HG02678 (cell line): ENCODE measurements at regions not wholly inside any gene's neighbourhood (a gene's known extent, or its start where the extent isn't known, plus 50 kb on each side); places are given as distances from the start of the nearest gene placed in this dataset.
"Not testable (repeated sequence)": the region's sequence is repeated elsewhere in the genome, so short reads cannot be mapped to it uniquely, and the experiment has no call there.

ENCODE experiments used
- ATAC-seq: cut with Tn5 transposase; IDR thresholded peaks from one replicate; pipeline ENCODE4 v1.9.1; 2021; ENCODE audit warnings: mild to moderate bottlenecking, moderate library complexity; ENCODE audit not compliant: unreplicated experiment

DNA sequence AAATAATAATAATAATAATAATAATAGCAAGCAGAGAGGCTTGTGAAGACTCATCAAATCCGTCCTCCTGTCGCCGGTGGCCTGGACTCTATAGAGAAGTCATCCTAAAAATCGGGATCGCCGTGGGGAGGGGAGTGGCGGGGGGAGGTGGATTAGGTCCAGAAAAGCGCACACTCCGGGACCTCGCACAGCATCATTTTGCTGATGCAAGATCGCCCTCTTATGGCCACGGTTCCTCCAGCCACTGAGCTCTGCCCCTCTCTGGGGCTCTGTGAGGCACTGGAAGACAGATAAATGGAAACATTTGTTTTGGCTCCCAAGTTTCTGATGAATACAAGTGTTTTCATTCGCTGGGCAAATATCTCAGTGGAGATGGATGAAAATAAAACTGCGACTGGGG is 612.0 kb downstream of the MATN1 start:
- no peak for ATAC-seq

DNA sequence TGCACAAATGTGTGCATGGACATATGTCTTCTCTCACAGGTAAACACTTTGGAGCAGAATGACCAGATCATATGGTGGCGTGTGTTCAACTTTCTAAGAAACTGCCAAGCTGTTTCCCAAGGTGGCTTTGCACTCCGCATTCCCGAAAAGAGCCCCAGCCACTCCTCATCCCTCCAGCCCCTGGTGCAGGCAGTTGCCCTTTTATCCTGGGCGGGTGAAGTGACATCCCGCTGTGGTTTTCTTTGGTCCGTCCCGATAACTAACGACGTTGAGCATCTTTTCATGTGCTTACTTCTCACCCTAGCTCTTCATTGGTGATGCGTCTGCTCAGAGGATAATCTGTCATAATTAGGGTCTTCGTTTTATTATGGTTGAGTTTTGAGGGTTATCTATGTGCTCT is 612.5 kb downstream of the MATN1 start:
- ATAC-seq: no peak

DNA sequence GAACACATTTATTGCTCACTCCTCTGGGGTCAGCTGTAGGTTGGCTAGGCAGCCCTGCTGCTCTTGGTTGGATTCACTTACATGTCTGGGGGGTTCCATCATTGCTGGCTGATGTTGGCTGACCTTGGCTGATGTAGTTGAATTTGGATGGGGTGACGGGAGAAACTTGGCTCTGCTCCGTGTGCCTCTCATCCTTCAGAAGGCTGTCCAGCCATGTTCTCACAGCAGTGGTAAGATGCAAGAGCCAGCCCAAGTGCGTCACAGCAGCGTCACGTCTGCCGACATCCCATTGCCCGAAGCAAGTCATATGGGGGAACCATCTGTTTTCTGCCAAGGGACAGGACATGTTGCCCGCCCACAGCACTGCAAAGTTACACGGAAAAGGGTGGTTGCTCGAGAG is 613.5 kb downstream of the MATN1 start:
- no peak for ATAC-seq

GRCh38 chr1:30108186-30108585 is 615.2 kb downstream of the MATN1 start:
- ATAC-seq: no peak

DNA sequence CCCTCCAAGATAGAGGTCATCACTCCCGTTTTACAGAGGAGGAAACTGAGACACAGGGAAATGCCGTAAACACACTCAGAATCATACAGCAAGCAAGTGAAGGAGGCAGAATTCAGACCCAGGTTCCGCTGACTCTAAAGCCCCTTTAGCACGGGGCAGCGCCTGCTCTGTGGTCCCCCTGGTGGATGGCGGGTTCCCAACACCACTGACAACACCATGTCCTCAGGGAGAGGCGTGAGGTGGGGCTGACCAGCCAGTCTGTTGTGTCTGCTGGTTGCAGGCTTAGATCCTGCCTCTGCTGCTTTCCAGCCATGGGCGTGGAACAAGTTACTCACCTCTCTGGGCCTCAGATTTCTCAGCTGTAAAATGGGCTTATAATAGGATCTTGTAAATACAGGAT is 617.3 kb downstream of the MATN1 start:
- ATAC-seq: no peak

- no peak for ATAC-seq
Observed at GRCh38 chr1:30104551-30104950, 618.8 kb downstream of the MATN1 start.

- no peak for ATAC-seq
Observed at GRCh38 chr1:30103708-30104411, 619.5 kb downstream of the MATN1 start.

DNA sequence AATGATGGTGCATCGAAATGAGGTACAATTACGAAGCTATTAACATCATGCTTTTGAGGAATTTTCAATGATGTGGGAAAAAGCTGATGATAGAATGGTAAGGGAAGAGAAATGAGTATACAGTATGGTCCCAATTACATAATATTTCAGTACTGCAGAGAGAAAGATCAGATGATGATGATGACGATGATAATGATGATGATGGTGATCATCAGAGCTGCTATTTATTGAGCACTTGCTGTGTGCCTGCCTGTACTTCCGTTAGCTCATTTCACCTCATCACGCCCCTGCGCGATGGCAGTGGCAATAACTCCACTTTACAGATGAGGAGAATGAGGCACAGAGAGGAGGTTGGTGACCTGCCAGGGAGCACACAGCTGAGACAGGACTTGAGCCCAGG is 620.8 kb downstream of the MATN1 start:
- no peak for ATAC-seq

DNA sequence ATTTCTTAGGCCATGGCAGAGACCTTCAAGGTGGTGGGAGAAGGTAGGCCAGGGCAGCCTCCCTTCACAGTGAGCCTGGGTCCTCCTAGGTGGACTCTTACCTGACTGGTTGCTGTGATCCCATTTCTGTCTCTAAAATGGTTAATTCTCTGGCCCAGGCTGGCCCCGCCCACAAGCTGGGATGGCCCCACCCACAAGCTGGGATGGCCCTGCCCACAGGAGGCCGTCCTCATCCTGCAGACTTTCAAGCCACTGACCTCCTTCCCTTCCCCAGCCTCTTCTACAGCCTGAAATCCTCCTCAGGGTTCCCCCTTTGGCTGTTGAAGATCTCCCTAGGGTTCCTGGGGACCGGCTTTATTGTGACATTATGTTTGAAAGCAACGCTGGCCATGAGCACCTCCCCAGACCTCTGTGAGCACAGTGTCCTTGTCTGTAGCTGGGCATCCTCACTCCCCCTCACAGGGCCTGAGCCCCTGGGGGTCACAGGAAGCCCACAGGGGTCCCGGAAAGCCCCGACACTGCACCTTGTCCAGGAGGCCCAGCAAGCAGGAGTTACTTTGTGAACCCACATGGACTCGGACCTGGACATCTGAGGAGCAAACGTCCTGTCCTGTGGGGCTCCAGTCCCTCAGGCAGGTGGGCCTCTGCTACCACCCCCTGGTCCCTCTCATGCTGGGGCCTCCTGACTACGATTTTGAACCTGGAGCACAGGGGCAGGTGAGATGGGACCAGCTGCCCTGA is 621.7 kb downstream of the MATN1 start:
- ATAC-seq: no peak

GRCh38 chr1:30101016-30101415 is 622.4 kb downstream of the MATN1 start:
- ATAC-seq: no peak

DNA sequence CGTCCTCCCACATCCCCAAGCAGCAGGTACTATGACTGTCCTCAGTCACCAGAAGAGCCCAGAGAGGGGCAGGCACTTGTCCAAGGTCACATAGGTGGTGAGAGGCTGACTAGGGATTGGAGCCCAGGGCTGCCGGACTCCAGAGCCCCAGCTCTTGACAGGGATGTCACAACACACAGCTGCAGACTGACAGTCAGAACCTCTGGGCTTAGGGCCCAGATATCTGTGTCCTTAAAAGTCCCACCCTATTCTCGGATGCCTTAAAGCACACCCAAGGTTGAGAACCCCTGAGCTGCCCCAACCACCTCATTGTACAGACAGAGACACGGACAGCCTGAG is 622.9 kb downstream of the MATN1 start:
- no peak for ATAC-seq

DNA sequence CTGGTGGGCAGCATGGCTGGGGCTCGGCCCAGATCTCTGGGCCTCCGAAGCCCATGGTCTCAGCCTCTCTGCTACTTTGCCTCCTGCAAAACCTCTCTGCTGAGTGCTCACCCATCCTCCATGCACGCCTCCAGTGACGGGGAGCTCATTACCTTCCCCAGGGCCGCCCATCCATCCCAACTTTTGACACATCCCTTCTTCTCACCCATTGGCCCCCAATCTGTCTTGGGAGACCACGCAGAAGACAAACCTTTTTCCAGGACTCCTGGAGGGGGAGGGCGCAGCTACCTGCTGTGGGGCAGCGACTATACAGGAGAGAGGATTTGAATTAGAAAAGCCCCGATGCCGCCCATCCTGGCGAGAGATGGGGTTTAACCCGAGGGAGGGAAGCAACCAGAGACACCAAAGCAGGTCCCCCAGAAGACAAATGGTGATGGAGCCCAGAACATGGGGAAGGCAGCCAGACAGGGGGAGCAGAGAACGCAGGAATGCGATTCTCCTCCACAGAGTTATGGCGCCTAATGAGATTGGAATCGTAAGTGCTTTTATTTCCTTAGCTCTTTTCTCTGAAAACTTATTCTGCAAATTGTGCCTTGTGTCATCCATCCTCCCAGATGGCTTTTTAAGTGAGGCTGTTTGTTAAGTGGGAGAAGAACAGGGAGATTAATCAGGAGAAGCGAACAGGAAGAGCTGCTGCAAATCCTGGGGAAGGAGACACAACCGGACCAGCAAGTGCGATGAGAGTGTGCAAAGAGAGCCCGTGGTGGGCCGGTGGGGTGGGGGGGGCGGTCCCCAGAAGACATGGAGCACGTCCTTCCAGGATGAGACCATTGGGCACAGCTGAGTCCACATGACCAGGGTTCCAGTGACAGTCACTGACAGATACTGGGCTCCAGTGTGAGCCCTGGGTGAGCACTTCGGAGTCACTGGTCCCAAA is 623.5 kb downstream of the MATN1 start:
- no peak for ATAC-seq

DNA sequence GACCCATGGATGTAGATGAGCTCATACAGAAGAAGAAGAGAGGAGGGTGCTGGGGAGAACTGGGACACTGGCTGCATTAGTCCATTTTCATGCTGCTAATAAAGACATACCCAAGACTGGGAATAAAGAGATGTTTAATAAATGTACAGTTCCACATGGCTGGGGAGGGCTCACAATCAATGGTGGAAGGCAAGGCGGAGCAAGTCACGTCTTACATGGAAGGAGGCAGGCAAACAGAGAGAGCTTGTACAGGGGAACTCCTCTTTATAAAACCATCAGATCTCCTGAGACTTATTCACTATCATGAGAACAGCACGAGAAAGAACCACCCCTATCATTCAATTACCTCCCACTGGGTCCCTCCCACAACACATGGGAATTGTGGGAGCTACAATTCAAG is 625.5 kb downstream of the MATN1 start:
- not testable (repeated sequence) for ATAC-seq

DNA sequence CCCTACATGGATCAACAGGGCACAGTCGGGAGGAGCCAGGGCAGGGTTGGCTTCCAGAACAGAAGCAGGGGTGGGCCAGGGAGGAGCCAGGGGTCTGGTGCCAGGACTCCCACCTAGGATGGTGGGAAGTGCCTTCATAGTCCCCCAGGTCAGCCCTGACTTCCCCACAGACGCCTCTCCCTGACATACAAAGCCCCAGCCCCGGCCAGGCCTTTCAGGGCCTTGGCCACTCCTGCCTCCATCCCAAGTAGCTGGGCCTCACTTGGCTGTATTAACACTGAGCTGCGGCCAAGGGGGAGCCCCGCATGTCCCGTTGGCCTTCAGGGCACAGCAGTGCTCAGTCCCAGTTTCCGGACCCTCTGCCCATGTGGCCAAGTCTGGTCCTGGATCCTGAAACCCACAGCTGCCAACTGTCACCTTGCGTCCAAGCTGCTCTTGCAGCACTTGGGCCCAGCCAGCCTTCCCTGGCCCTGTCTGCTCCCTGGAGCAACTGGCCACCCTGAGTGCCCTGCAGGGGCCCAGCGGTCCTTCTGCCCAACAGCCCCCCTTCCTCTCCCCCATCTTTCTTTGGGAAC is 627.8 kb downstream of the MATN1 start:
- no peak for ATAC-seq

DNA sequence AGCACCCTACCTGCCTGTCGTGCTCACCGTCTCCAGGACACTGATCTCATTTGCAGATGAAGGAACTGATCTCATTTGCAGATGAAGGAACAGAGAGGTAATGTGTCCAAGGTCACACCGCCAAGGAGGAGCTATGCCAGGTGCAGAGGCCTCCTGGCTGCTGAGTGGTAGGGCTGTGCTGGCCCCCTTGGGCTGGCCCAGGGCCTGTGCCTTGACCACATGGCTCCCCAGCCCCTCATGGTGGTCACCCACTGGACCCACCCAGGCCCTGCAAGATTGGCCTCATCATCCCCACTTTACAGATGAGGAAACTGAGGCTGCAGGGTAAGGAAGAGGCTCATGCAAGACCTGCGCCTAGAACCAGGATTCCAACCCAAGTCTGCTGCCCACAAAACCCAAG is 628.3 kb downstream of the MATN1 start:
- ATAC-seq: no peak

- ATAC-seq: no peak
Observed at GRCh38 chr1:30092051-30092858, 631.1 kb downstream of the MATN1 start.

DNA sequence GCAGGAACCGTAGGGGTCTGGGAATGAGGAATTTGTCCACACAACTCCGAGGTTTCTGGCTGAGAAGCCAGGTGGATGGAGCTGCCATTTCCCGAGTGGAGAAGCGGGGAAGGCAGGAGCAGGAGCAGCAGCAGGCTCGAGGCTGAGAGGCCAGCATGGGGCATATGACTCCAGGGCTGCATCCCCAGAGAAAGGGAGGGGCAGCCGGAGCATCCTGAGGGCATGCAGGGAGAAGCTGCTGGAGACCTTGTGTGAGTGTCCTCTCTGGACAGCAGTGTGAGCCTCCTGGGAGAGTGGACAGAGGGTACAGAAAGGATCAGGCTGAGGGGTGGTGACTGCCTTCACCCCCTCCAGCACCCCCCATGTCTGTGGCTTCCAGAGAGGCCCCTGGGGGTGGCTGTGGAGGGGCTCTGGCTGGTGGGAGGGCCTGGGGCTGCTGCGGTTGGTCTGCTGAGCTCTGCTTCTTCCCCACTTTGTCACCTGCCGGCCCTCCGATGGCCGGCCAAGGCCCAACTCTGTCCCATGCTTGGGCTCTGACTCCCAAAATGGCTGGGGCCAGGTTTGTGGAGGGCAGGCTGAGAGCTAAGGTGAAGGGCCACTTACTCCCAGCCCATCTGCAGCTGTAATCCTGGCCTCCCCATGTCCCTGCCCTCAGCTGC is 633.1 kb downstream of the MATN1 start:
- ATAC-seq: no peak

DNA sequence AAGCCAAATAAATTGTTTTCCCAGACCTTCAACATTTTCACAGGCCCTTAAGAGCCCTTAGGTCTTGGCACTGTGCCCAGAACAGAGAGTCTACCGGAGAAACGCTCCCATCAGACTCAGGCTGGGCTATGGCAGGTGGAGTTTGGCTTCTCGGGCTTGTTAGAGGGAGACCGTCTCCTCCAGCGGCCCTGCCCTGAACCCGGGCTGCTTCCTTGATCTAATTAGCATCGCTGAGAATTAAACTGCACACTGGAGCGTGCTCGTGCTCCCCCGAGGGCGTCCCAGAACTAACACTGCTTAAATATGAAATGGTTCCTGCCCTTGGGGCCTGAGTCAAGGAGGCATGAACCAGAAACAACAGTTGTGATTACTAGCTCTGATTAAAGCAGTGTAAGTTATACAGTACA is 634.4 kb downstream of the MATN1 start:
- no peak for ATAC-seq

- no peak for ATAC-seq
Observed at GRCh38 chr1:30088594-30088993, 634.8 kb downstream of the MATN1 start.

GRCh38 chr1:30087465-30087864 is 635.9 kb downstream of the MATN1 start:
- no peak for ATAC-seq
